CD14-positive monocyte (primary cell): ENCODE measurements at regions not wholly inside any gene's neighbourhood (a gene's known extent, or its start where the extent isn't known, plus 50 kb on each side); places are given as distances from the start of the nearest gene placed in this dataset.

ENCODE experiments used
- DNase-seq, 3 donors: peaks; one replicate each; pipeline ENCODE4 v3.0.0-alpha.2; 2011 to 2022
- H2AFZ ChIP-seq: 2 replicates; pipeline ENCODE4 v1.6.0; 2012; ENCODE audit warnings: mild to moderate bottlenecking, low read depth, low read length, inconsistent platforms; ENCODE audit not compliant: insufficient read depth, poor library complexity, severe bottlenecking
- H3K27ac ChIP-seq, 2 donors: 1 replicate in 1 of 2; 2 replicates in 1 of 2; pipeline ENCODE4 v1.5.1; 2012 to 2013; ENCODE audit warnings: low read length in 2 of 2, control low read depth in 1 of 2, inconsistent platforms in 1 of 2, low read depth in 1 of 2, mild to moderate bottlenecking in 1 of 2
- H3K27me3 ChIP-seq, 2 donors: one replicate each; pipeline versions ENCODE4 v1.6.0 to v1.6.1; 2011 to 2013; ENCODE audit warnings: low read length in 2 of 2; ENCODE audit not compliant: control insufficient read depth in 2 of 2, insufficient read depth in 2 of 2
- H3K36me3 ChIP-seq, 2 donors: replicated peaks in 1 of 2; 1 replicate in 1 of 2; 2 replicates in 1 of 2; pipeline versions ENCODE4 v1.5.1 to v1.6.1; 2012 to 2013; ENCODE audit warnings: low read length in 2 of 2, control low read depth in 1 of 2, inconsistent platforms in 1 of 2, mild to moderate bottlenecking in 1 of 2; ENCODE audit not compliant: insufficient read depth in 2 of 2, control insufficient read depth in 1 of 2
- H3K4me1 ChIP-seq, 2 donors: 1 replicate in 1 of 2; 2 replicates in 1 of 2; pipeline versions ENCODE4 v1.5.1 to v1.6.1; 2012 to 2013; ENCODE audit warnings: low read length in 2 of 2, control low read depth in 1 of 2, inconsistent platforms in 1 of 2, mild to moderate bottlenecking in 1 of 2, moderate library complexity in 1 of 2; ENCODE audit not compliant: insufficient read depth in 2 of 2, control insufficient read depth in 1 of 2
- H3K4me2 ChIP-seq: replicated peaks from 2 replicates; pipeline ENCODE3; 2012; ENCODE audit warnings: low read length, moderate library complexity, mild to moderate bottlenecking; ENCODE audit not compliant: poor library complexity, severe bottlenecking; ENCODE audit errors: extremely low read depth
- H3K4me3 ChIP-seq, 3 experiments: fragments of 200-600 bp in 1 of 3; sonication (generic) in 1 of 3; replicated peaks in 1 of 3; 1 replicate in 2 of 3; 2 replicates in 1 of 3; pipeline ENCODE4 v1.5.1; 2011 to 2013; ENCODE audit warnings: low read length in 3 of 3, mild to moderate bottlenecking in 3 of 3, control low read depth in 2 of 3, low read depth in 2 of 3, inconsistent platforms in 1 of 3, moderate library complexity in 1 of 3
- H3K79me2 ChIP-seq: 2 replicates; pipeline ENCODE4 v1.6.0; 2012; ENCODE audit warnings: mild to moderate bottlenecking, control low read depth, inconsistent platforms, low read length, moderate library complexity; ENCODE audit not compliant: insufficient read depth
- H3K9ac ChIP-seq: 2 replicates; pipeline ENCODE4 v1.6.0; 2017; ENCODE audit warnings: low read length, mild to moderate bottlenecking; ENCODE audit not compliant: insufficient read depth, poor library complexity, severe bottlenecking
- H3K9me3 ChIP-seq, 2 donors: replicated peaks in 1 of 2; 1 replicate in 1 of 2; 2 replicates in 1 of 2; pipeline versions ENCODE4 v1.5.1 to v1.6.1; 2012 to 2013; ENCODE audit warnings: low read length in 2 of 2, control low read depth in 1 of 2; ENCODE audit not compliant: control insufficient read depth in 1 of 2, insufficient read depth in 1 of 2
- H4K20me1 ChIP-seq: 2 replicates; pipeline ENCODE4 v1.6.0; 2012; ENCODE audit warnings: mild to moderate bottlenecking, low read length, control low read depth, moderate library complexity; ENCODE audit not compliant: insufficient read depth
- H3K27ac Mint-ChIP-seq, 7 donors: one replicate each; pipeline ENCODE4 v1.8.0; 2020; ENCODE audit warnings: mild to moderate bottlenecking in 7 of 7, mixed read lengths in 7 of 7, moderate library complexity in 6 of 7, inconsistent platforms in 2 of 7
- H3K27me3 Mint-ChIP-seq, 3 donors: one replicate each; pipeline ENCODE4 v1.8.0; 2021 to 2022; ENCODE audit warnings: low read depth in 3 of 3, mild to moderate bottlenecking in 3 of 3, mixed read lengths in 3 of 3, moderate library complexity in 3 of 3, inconsistent platforms in 1 of 3
- H3K36me3 Mint-ChIP-seq, 2 donors: one replicate each; pipeline ENCODE4 v1.8.0; 2020; ENCODE audit warnings: mixed read lengths in 2 of 2, inconsistent platforms in 1 of 2, mild to moderate bottlenecking in 1 of 2
- H3K4me1 Mint-ChIP-seq: one replicate; pipeline ENCODE4 v1.8.0; 2020; ENCODE audit warnings: mild to moderate bottlenecking, mixed read lengths
- H3K4me3 Mint-ChIP-seq, 2 donors: one replicate each; pipeline ENCODE4 v1.8.0; 2020; ENCODE audit warnings: mild to moderate bottlenecking in 2 of 2, mixed read lengths in 2 of 2, moderate library complexity in 1 of 2
- H3K9me3 Mint-ChIP-seq, 7 donors: one replicate each; pipeline ENCODE4 v1.8.0; 2020 to 2022; ENCODE audit warnings: mixed read lengths in 7 of 7, mild to moderate bottlenecking in 6 of 7, moderate library complexity in 6 of 7, inconsistent platforms in 2 of 7
- CTCF ChIP-seq: fragments of 200-600 bp; IDR thresholded peaks from one replicate; pipeline ENCODE4 v1.8.0; 2022; ENCODE audit warnings: antibody characterized with exemption, mild to moderate bottlenecking
- WGBS: methylation state at CpG from one replicate; pipeline ENCODE4 v1.1.5; 2013; ENCODE audit warnings: missing lambda C conversion rate; ENCODE audit not compliant: insufficient coverage; 5-methylcytosine and 5-hydroxymethylcytosine counted together
- intact Hi-C, 2 donors: fragments of 100-400 bp; cut with micrococcal nuclease; formaldehyde crosslinking; loops; one replicate each; pipeline versions ENCODE4 v1.15.0 to v1.15.1; 2023

DNA sequence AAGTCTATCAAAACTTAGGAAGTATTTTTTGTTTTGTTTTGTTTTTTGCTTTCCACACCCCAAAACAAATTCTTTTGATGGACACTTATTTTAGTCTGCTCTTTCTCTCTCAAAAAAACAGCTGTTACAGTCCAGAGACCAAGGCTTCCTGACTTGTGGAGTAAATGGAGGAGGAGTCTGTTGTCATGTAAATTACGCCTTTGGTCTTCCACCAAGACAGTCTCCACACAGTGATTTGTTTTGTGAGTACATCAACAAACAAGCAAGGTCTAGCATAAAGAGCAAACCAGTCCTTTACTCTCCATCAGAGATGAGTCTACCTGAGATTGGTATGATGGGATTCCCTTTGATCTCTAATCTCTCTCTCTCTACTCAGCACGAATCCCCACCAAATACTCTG lies 588.0 kb upstream of the ARID1B start:
- peaks cover 0 to 5% (median 0%) of the 10 kb centered on the region in 7 donors for H3K9me3 Mint-ChIP-seq
- Histone ChIP-seq H3K9ac (no peak overlapping the region), H3K4me2 (no peak overlapping the region), H3K27me3 (no peaks in the 10 kb centered on the region), H3K27ac (no peak overlapping the region), H3K4me1 (no peaks in the 10 kb centered on the region), H3K9me3 (no peaks in the 10 kb centered on the region), H4K20me1 (no peaks in the 10 kb centered on the region), H3K36me3 (no peaks in the 10 kb centered on the region), H3K4me3 (no peak overlapping the region), H2AFZ (no peak overlapping the region), H3K79me2 (no peaks in the 10 kb centered on the region)
- no peaks in the 10 kb centered on the region for H3K36me3 Mint-ChIP-seq
- WGBS = no CpG with 5 or more reads among the region's 2 CpGs
- no peak overlapping the region for H3K27ac Mint-ChIP-seq
- intact Hi-C loops = no loop called here
- H3K27me3 Mint-ChIP-seq = peaks cover 0 to 3% (median 0%) of the 10 kb centered on the region in 3 donors
- DNase-seq = no peak
- TF ChIP-seq CTCF = no peak
- H3K4me3 Mint-ChIP-seq = no peak overlapping the region
- peaks cover 2% of the 10 kb centered on the region for H3K4me1 Mint-ChIP-seq

DNA sequence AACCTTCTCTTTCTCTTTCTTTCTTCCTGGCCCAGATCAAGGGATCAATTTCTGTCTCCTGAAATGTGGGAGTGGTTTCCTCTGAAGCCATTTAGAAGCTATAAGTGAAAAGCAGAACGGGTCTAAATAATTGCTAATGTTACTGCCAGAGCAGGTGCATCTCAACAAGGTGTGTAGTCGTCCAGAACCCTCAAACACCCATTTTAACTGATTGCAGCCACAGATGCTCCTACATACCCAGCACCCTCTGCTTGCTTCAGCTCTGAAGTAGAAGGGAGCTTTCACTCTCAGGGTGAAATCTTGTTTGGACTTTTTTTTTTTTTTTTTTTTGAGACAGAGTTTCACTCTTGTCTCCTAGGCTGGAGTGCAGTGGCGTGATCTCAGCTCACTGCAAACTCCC lies 592.1 kb upstream of the ARID1B start:
- Mint-ChIP-seq H3K36me3 (no peaks in the 10 kb centered on the region), H3K4me3 (no peak overlapping the region), H3K27ac (no peak overlapping the region), H3K4me1 (peaks cover 2% of the 10 kb centered on the region), H3K9me3 (peaks cover 0 to 3% (median 0%) of the 10 kb centered on the region in 7 donors), H3K27me3 (peaks cover 0 to 3% (median 0%) of the 10 kb centered on the region in 3 donors)
- Histone ChIP-seq H3K27ac (no peak overlapping the region), H2AFZ (no peak overlapping the region), H3K9ac (no peak overlapping the region), H3K27me3 (no peaks in the 10 kb centered on the region), H3K4me2 (no peak overlapping the region), H4K20me1 (no peaks in the 10 kb centered on the region), H3K36me3 (no peaks in the 10 kb centered on the region), H3K9me3 (no peaks in the 10 kb centered on the region), H3K4me3 (no peak overlapping the region), H3K4me1 (no peaks in the 10 kb centered on the region), H3K79me2 (no peaks in the 10 kb centered on the region)
- no peak for DNase-seq
- no CpG with 5 or more reads among the region's 3 CpGs for WGBS
- TF ChIP-seq CTCF = no peak
- intact Hi-C loops = no loop called here
